ENCODE measurements at regions not wholly inside any gene's neighbourhood (a gene's known extent, or its start where the extent isn't known, plus 50 kb on each side); places are given as distances from the start of the nearest gene placed in this dataset.

DNA sequence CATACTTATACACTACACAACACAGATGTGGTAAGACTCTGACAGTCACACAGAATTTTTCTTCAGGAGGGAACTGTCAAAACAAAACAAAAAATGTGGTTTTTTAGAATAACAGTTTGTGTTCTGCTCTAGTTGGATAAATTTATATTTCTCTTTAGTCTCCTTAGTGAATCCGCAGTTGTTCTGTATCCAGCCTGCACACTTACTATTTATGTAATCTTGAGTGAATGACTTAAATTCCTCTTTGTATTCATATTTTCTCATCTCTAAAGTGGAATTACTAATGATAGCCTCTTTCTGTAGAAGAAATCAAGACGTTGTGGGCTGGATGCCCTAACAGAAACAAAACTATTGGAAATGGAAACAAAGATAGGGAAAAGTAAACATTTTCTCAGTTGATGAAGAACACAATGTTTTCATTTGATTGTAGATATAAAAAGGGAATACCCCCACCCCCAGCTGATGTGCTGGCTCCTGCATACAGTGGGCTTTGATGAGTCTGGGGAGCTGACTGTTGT is 375.2 kb downstream of the TRIB2 start:
- DNase-seq (ENCODE audit: low read depth, low spot score), result no peak
- H3K4me3 ChIP-seq (ENCODE audit: control insufficient read depth in 2 of 3, extremely low read depth in 1 of 3, insufficient read depth in 2 of 3, low read depth in 1 of 3, low read length in 3 of 3), result no peak overlapping the region
- no peak for TF ChIP-seq EZH2 (IDR thresholded peaks at IDR 0.05; ENCODE audit: low read length)
- TF ChIP-seq, protein P1, sequence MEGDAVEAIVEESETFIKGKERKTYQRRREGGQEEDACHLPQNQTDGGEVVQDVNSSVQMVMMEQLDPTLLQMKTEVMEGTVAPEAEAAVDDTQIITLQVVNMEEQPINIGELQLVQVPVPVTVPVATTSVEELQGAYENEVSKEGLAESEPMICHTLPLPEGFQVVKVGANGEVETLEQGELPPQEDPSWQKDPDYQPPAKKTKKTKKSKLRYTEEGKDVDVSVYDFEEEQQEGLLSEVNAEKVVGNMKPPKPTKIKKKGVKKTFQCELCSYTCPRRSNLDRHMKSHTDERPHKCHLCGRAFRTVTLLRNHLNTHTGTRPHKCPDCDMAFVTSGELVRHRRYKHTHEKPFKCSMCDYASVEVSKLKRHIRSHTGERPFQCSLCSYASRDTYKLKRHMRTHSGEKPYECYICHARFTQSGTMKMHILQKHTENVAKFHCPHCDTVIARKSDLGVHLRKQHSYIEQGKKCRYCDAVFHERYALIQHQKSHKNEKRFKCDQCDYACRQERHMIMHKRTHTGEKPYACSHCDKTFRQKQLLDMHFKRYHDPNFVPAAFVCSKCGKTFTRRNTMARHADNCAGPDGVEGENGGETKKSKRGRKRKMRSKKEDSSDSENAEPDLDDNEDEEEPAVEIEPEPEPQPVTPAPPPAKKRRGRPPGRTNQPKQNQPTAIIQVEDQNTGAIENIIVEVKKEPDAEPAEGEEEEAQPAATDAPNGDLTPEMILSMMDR (optimal IDR thresholded peaks at IDR 0.05 in 1 of 3, IDR thresholded peaks at IDR 0.05 in 1 of 3, conservative IDR thresholded peaks at IDR 0.05 in 1 of 3; ENCODE audit: extremely low read depth in 1 of 3, insufficient read depth in 2 of 3, low read length in 3 of 3), result no peak
- H3K9me3 ChIP-seq (ENCODE audit: control insufficient read depth, low read depth, low read length), result no peaks in the 10 kb centered on the region
- no peaks in the 10 kb centered on the region for H3K36me3 ChIP-seq (ENCODE audit: control insufficient read depth in 2 of 2, extremely low read depth in 1 of 2, insufficient read depth in 2 of 2, low read length in 2 of 2)
- dilution Hi-C loops (cut with MboI; ENCODE audit: extremely low pct_ligation_motif_present, low sequenced_read_pairs), result no loop called here
- no peak overlapping the region for H3K4me2 ChIP-seq (ENCODE audit: control insufficient read depth, extremely low read depth, insufficient read depth, low read depth, low read length)
- no peaks in the 10 kb centered on the region for H3K79me2 ChIP-seq (ENCODE audit: control insufficient read depth, insufficient read depth, low read length)
- no peak for FAIRE-seq
- H3K9me1 ChIP-seq (ENCODE audit: control insufficient read depth, extremely low read depth, insufficient read depth, low read length), result no peaks in the 10 kb centered on the region
- H3K4me1 ChIP-seq (ENCODE audit: control insufficient read depth, extremely low read depth, insufficient read depth, low read length), result no peaks in the 10 kb centered on the region
- no peaks in the 10 kb centered on the region for H3K27me3 ChIP-seq (ENCODE audit: control insufficient read depth, extremely low read depth, insufficient read depth, low read length)
- H2AFZ ChIP-seq (ENCODE audit: control insufficient read depth, low read length), result no peak overlapping the region
- no peak overlapping the region for H3K27ac ChIP-seq (ENCODE audit: control insufficient read depth, insufficient read depth, low read length)
- H3K9ac ChIP-seq (ENCODE audit: control insufficient read depth, extremely low read depth, insufficient read depth, low read length), result no peak overlapping the region
- no peaks in the 10 kb centered on the region for H4K20me1 ChIP-seq (ENCODE audit: control insufficient read depth, extremely low read depth, insufficient read depth, low read length)

DNA sequence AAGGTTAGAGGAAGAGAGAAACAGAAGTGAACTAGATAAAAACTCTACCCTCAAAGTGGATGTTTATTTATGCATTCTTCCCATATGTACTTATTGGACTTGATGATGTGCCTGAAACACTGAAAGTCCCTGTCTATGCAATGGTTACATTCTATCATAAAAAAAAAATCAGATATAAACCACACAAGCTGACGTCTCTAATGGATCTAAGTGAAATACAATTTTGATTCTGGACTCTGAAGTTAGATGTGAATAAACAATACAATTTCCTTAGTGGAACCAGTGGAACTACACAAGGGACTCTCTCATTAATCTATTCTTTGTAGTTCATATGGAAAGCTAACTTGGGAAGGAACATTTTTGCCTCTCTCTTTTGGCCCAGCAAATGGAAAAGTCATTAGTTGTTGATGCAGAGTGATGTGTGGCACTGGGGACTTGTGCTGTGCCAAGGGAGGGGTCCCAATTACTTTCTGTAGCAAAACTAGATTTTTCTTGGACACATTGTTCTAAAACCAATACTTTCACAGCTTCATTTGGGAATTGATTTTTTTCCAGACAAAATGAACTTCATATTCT is 376.8 kb downstream of the TRIB2 start:
- H3K4me3 ChIP-seq (ENCODE audit: control insufficient read depth in 2 of 3, extremely low read depth in 1 of 3, insufficient read depth in 2 of 3, low read depth in 1 of 3, low read length in 3 of 3), result no peak overlapping the region
- H3K79me2 ChIP-seq (ENCODE audit: control insufficient read depth, insufficient read depth, low read length), result no peaks in the 10 kb centered on the region
- H3K27ac ChIP-seq (ENCODE audit: control insufficient read depth, insufficient read depth, low read length), result no peak overlapping the region
- FAIRE-seq, result no peak
- H3K4me2 ChIP-seq (ENCODE audit: control insufficient read depth, extremely low read depth, insufficient read depth, low read depth, low read length), result no peak overlapping the region
- H3K9ac ChIP-seq (ENCODE audit: control insufficient read depth, extremely low read depth, insufficient read depth, low read length), result no peak overlapping the region
- TF ChIP-seq EZH2 (IDR thresholded peaks at IDR 0.05; ENCODE audit: low read length), result no peak
- TF ChIP-seq, protein P1 (optimal IDR thresholded peaks at IDR 0.05 in 1 of 3, IDR thresholded peaks at IDR 0.05 in 1 of 3, conservative IDR thresholded peaks at IDR 0.05 in 1 of 3; ENCODE audit: extremely low read depth in 1 of 3, insufficient read depth in 2 of 3, low read length in 3 of 3), result no peak
- no peaks in the 10 kb centered on the region for H3K4me1 ChIP-seq (ENCODE audit: control insufficient read depth, extremely low read depth, insufficient read depth, low read length)
- H4K20me1 ChIP-seq (ENCODE audit: control insufficient read depth, extremely low read depth, insufficient read depth, low read length), result no peaks in the 10 kb centered on the region
- no peaks in the 10 kb centered on the region for H3K36me3 ChIP-seq (ENCODE audit: control insufficient read depth in 2 of 2, extremely low read depth in 1 of 2, insufficient read depth in 2 of 2, low read length in 2 of 2)
- no peaks in the 10 kb centered on the region for H3K27me3 ChIP-seq (ENCODE audit: control insufficient read depth, extremely low read depth, insufficient read depth, low read length)
- dilution Hi-C loops (cut with MboI; ENCODE audit: extremely low pct_ligation_motif_present, low sequenced_read_pairs), result no loop called here
- no peak overlapping the region for H2AFZ ChIP-seq (ENCODE audit: control insufficient read depth, low read length)
- H3K9me1 ChIP-seq (ENCODE audit: control insufficient read depth, extremely low read depth, insufficient read depth, low read length), result no peaks in the 10 kb centered on the region
- DNase-seq (ENCODE audit: low read depth, low spot score), result no peak
- no peaks in the 10 kb centered on the region for H3K9me3 ChIP-seq (ENCODE audit: control insufficient read depth, low read depth, low read length)
